ENCODE measurements at regions not wholly inside any gene's neighbourhood (a gene's known extent, or its start where the extent isn't known, plus 50 kb on each side); places are given as distances from the start of the nearest gene placed in this dataset.
"Not testable (repeated sequence)": the region's sequence is repeated elsewhere in the genome, so short reads cannot be mapped to it uniquely, and the experiment has no call there.

GRCh38 chr12:4143896-4144295 is 129.7 kb upstream of the CCND2 start:
- CTCF ChIA-PET: interaction anchor here (0.8 kb wide), 1 partner anchor 36 kb away, joined by 7 read pairs; no protein-coding TSS in a partner anchor
- POLR2A ChIA-PET: interaction anchor here (0.5 kb wide), 1 partner anchor 71 kb away, joined by 3 read pairs; no protein-coding TSS in a partner anchor
- TF ChIP-seq L3MBTL2 (conservative IDR thresholded peaks at IDR 0.05) (no peak), ZNF384 (IDR thresholded peaks at IDR 0.05) (peak; percentile 73), PKNOX1 (IDR thresholded peaks at IDR 0.05) (no peak), FOXM1 (IDR thresholded peaks at IDR 0.05; ENCODE audit: borderline replicate concordance) (no peak), LEF1 (IDR thresholded peaks at IDR 0.05; ENCODE audit: borderline replicate concordance) (no peak)
- DNase-seq (ENCODE audit: extremely low spot score): no peak

- CTCF ChIA-PET: no interaction called here
- TF ChIP-seq L3MBTL2 (conservative IDR thresholded peaks at IDR 0.05): no peak
- no peak for TF ChIP-seq FOXA1 (IDR thresholded peaks at IDR 0.05)
- no peak for TF ChIP-seq PKNOX1 (IDR thresholded peaks at IDR 0.05)
- no peak for TF ChIP-seq ARNT (IDR thresholded peaks at IDR 0.05)
- no peak for TF ChIP-seq BHLHE40 (IDR thresholded peaks at IDR 0.05; ENCODE audit: borderline replicate concordance)
- no peak for TF ChIP-seq LEF1 (IDR thresholded peaks at IDR 0.05; ENCODE audit: borderline replicate concordance)
- no peak for TF ChIP-seq HDGF (IDR thresholded peaks at IDR 0.05; ENCODE audit: borderline replicate concordance)
- no peak for TF ChIP-seq FOXM1 (IDR thresholded peaks at IDR 0.05; ENCODE audit: borderline replicate concordance)
- TF ChIP-seq ZNF384 (IDR thresholded peaks at IDR 0.05): no peak
- DNase-seq (ENCODE audit: extremely low spot score): no peak
- POLR2A ChIA-PET: interaction anchor here (1.1 kb wide), 1 partner anchor 130 kb away, joined by 3 read pairs; no protein-coding TSS in a partner anchor
Measured at GRCh38 chr12:4141348-4142270, 132.0 kb upstream of the CCND2 start.

- ChIA-PET POLR2A (no interaction called here), CTCF (interaction anchor here (1.3 kb wide), 1 partner anchor 255 kb away, joined by 3 read pairs; no protein-coding TSS in a partner anchor)
- TF ChIP-seq SUZ12 (IDR thresholded peaks at IDR 0.05) (no peak), ZNF384 (IDR thresholded peaks at IDR 0.05) (no peak), FOXK2 (IDR thresholded peaks at IDR 0.05) (no peak), L3MBTL2 (conservative IDR thresholded peaks at IDR 0.05) (no peak), TARDBP (IDR thresholded peaks at IDR 0.05) (no peak), FOXA1 (IDR thresholded peaks at IDR 0.05) (no peak), FOXM1 (IDR thresholded peaks at IDR 0.05; ENCODE audit: borderline replicate concordance) (no peak), SP1 (IDR thresholded peaks at IDR 0.05) (no peak), LEF1 (IDR thresholded peaks at IDR 0.05; ENCODE audit: borderline replicate concordance) (no peak)
- DNase-seq (ENCODE audit: extremely low spot score): no peak
Measured at GRCh38 chr12:4140581-4141301, 132.8 kb upstream of the CCND2 start.

GRCh38 chr12:4139191-4139590 is 134.4 kb upstream of the CCND2 start:
- no peak for DNase-seq (ENCODE audit: extremely low spot score)
- ChIA-PET CTCF (no interaction called here), POLR2A (no interaction called here)
- TF ChIP-seq ARNT (IDR thresholded peaks at IDR 0.05) (no peak), SP1 (IDR thresholded peaks at IDR 0.05) (no peak), LEF1 (IDR thresholded peaks at IDR 0.05; ENCODE audit: borderline replicate concordance) (no peak), NFRKB (IDR thresholded peaks at IDR 0.05) (no peak), ELF4 (IDR thresholded peaks at IDR 0.05) (no peak), BHLHE40 (IDR thresholded peaks at IDR 0.05; ENCODE audit: borderline replicate concordance) (no peak), FOXK2 (IDR thresholded peaks at IDR 0.05) (no peak), CTBP1 (IDR thresholded peaks at IDR 0.05; ENCODE audit: borderline replicate concordance) (no peak), ZNF384 (IDR thresholded peaks at IDR 0.05) (no peak), SUZ12 (IDR thresholded peaks at IDR 0.05) (no peak), HDGF (IDR thresholded peaks at IDR 0.05; ENCODE audit: borderline replicate concordance) (no peak), FOXA1 (IDR thresholded peaks at IDR 0.05) (no peak), PKNOX1 (IDR thresholded peaks at IDR 0.05) (no peak), TARDBP (IDR thresholded peaks at IDR 0.05) (no peak), L3MBTL2 (conservative IDR thresholded peaks at IDR 0.05) (no peak), FOXM1 (IDR thresholded peaks at IDR 0.05; ENCODE audit: borderline replicate concordance) (no peak)

GRCh38 chr12:4138532-4138931 is 135.0 kb upstream of the CCND2 start:
- POLR2A ChIA-PET; CTCF ChIA-PET; DNase-seq (ENCODE audit: extremely low spot score): not testable (repeated sequence)

- POLR2A ChIA-PET: no interaction called here
Measured at GRCh38 chr12:4138051-4138450, 135.5 kb upstream of the CCND2 start.

More at GRCh38 chr12:4138051-4138450, 135.5 kb upstream of the CCND2 start:
- CTCF ChIA-PET: no interaction called here
- TF ChIP-seq FOXA1 (IDR thresholded peaks at IDR 0.05) (no peak), ZNF384 (IDR thresholded peaks at IDR 0.05) (0 out of 2 replicates have a peak, but pooled peaks have one; percentile 13), TARDBP (IDR thresholded peaks at IDR 0.05) (no peak)
- DNase-seq (ENCODE audit: extremely low spot score): no peak

Data from HEK293T (cell line).